EH (cell line): ENCODE measurements at regions not wholly inside any gene's neighbourhood (a gene's known extent, or its start where the extent isn't known, plus 50 kb on each side); places are given as distances from the start of the nearest gene placed in this dataset.
A peak's percentile ranks its signal among the peaks of the same experiment; 100 is the strongest.
"Not testable (repeated sequence)": the region's sequence is repeated elsewhere in the genome, so short reads cannot be mapped to it uniquely, and the experiment has no call there.

Experiments
- DNase-seq: peaks from one replicate; pipeline ENCODE4 v3.0.0-alpha.2; 2015; ENCODE audit warnings: low read depth

- DNase-seq = no peak
Observed at GRCh38 chr4:137468836-137469235, 63.5 kb downstream of the PCDH18 start.

- DNase-seq = no peak
Observed at GRCh38 chr4:137467537-137467936, 64.8 kb downstream of the PCDH18 start.

GRCh38 chr4:137463377-137464003 lies 68.8 kb downstream of the PCDH18 start:
- no peak for DNase-seq

- DNase-seq = no peak
Observed at GRCh38 chr4:137455647-137456321, 76.5 kb downstream of the PCDH18 start.

DNA sequence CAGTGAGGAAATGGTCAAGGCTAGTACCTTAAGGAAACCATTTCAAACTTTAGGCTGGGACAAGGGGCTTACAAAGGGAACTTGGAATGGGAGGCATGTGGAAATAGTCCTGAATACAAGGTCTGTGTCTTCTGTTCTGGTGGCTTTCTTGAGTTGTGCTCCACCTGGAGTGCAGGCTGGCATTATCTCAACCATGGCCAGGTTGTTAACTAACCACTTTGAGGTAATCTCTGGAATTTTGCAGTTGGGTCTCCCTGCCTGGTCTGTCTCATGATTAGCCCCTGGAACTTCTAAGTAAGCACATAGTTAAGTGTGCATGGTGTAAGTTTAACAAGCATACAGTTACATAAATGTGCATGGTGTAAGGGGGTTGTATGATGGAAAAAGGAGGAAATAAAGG lies 77.5 kb downstream of the PCDH18 start:
- no peak for DNase-seq

DNA sequence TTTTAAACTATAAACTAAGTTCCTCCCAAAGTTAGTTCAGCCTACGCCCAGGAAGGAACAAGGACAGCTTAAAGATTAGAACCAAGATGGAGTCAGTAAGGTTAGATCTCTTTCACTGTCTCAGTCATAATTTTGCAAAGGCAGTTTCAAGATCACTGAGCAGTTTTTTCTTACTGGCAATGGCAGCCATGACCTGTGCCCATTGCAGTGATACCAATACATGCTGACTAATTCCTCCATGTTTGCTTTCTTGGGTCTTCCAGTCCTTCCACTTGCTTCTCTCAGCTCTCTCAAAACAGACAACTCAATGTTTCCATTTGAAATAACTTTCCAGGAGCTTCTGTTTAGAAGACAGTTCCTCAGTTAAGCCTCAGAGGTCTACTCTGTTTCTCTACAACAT lies 79.5 kb downstream of the PCDH18 start:
- DNase-seq = no peak

- DNase-seq = no peak
Observed at GRCh38 chr4:137451172-137451825, 81.0 kb downstream of the PCDH18 start.

DNA sequence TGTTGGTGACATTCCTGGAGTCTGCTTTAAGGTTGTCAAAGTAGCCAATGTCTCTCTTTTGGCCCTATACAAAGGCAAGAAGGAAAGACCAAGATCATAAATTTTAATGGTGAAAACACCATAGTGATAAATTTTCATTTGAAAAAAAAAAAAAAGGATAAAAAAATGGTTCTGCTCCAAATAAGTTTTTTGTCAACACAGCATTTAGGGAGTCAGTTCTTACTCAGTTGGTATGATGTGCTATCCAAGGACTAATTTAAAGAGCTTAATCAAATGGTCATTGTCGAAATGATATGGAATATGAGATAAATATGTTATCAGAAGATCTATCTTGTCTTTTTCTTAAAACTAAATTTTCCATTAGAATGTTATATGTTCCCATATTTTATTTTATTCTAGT lies 83.9 kb downstream of the PCDH18 start:
- DNase-seq = no peak

GRCh38 chr4:137446071-137446470 lies 86.2 kb downstream of the PCDH18 start:
- no peak for DNase-seq

- DNase-seq = no peak
Observed at GRCh38 chr4:137443031-137443800, 89.1 kb downstream of the PCDH18 start.

DNA sequence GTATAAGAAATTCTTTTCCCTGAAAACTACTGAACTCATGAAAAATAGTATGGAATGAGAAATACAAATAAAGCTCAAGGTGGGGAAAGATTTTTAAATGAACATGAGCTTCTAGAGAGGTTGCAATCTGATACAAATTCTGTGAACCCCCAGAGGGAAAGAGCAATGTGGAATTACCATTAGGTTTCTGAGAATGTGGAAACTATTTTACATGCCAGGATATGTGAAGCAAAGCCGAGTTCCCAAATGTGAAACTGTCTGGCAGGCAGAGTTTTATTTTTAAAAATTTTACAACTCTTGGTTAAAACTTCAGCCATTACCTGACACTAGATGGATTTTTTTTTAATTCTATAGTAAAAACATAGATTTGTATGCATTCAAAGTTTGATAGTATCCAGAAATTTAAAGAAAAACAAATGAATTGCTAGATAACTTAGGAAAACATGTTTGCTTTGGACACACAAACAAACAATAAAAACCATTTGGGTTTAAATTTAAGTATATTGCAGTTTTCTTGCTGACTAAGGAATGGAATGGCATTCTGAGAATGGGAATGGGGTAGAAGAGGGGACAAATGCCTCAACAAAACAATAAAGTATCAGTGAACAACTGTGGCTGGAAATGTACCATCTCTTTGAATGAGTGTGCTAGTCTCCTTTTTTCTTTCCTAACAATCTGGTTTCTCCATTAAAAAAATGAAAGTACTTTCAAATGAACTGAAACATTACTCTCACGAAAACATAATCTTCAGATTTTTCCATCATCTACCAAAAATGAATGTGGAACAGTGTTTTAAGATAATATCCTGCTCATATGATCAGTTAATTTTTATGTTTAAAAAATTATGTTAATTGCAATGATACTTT lies 99.6 kb downstream of the PCDH18 start:
- DNase-seq = peak; percentile 9

DNA sequence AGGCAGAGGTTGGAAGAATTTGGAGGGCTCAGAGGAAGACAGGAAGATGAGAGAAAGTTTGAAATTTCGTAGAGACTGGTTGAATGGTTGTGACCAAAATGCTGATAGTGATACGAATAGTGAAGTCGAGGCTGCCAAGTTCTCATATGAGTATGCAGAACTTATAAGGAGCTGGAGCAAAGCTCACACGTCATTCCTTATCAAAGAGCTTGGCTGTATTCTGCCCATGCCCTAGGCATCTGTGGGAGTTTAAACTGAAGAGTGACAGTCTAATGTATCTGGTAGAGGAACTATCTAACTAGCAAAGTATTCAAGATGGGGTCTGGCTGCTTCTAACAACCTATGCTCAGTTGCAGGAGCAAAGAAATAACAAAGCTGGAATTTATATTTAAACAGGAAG lies 102.1 kb downstream of the PCDH18 start:
- DNase-seq = peak; percentile 22

DNA sequence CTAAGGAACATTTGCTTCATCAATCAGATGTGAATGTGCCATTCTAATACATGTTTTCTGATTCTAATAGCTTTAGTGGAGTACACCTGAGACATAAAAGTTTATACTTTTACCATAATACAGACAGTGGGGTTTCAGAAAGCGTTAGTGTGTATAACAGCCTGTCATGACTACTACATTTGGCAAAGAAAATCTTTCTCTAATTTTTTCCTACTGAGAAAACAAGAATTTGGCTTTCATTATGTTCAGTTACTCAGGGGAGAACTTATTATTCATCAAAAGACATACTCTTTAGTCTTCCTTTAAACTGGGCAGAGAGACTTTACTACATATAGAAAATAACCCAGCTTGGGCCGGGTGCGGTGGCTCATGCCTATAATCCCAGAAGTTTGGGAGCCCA lies 104.9 kb downstream of the PCDH18 start:
- DNase-seq = no peak

DNA sequence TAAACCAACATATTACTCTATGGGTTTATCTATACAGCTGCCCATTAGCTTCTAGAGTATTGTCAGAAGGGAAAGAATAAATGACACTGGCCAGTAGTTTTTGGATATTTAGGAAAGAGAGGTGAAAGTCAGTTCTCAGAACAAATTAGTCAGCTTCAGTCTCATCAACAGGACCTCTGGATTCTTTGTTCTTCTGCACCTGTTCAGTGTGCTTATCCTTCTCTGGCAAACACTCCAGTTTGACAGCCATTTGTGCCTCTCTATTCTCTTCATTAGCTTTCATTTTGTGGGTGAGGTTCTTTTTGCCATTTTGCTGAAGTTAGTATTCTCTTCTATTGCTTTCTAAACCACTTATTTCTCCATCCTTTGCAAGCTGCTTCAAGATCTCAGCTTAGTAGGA lies 107.0 kb downstream of the PCDH18 start:
- no peak for DNase-seq

- peak; percentile 51 for DNase-seq
Observed at GRCh38 chr4:137422666-137423065, 109.6 kb downstream of the PCDH18 start.

DNA sequence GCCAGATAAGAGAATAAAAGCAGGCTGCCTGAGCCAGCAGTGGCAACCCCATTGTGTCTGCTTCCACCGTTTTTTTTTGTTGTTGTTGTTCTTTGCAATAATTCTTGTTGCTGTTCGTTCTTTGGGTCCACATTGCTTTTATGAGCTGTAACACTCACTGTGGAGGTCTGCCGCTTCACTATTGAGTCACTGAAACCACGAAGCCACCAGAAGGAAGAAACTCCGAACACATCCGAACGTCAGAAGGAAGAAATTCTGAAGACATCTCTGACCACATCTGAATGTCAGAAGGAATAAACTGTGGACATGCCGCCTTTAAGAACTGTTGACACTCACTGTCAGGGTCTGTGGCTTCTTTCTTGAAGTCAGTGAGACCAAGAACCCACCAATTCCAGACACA lies 110.5 kb downstream of the PCDH18 start:
- DNase-seq = peak; percentile 66

DNA sequence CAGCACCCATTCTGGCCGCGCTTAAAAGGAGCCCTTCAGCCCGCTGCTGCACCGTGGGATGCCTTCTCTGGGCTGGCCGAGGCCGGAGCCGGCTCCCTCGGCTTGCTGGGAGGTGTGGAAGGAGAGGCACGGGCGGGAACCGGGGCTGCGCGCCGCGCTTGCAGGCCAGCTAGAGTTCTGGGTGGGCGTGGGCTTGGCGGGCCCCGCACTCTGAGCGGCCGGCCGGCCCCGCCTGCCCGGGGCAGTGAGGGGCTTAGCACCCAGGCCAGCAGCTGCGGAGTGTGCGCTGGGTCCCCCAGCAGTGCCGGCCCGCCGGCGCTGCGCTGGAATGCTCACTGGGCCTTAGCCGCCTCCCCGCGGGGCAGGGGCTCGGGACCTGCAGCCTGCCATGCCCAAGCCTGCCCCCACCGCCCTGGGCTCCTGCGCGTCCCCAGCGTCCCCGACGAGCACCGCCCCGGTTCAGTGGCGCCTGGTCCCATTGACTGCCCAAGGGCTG lies 111.3 kb downstream of the PCDH18 start:
- DNase-seq = no peak

DNA sequence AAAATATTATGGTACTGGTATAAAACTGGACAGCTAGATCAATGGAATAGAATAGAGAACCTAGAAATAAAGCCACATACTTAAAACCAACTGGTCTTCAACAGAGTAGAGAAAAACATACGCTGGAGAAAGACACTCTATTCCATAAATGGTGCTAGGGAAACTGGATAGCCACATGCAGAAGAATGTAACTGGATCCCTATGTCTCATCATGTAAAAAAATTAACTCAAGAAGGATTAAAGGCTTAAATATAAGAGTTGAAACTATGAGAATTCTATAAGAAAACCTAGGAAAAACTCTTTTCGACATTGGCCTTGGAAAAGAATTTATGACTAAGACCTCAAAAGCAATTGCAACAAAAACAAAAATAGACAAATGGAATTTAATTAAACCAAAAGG lies 114.6 kb downstream of the PCDH18 start:
- DNase-seq = peak; percentile 35

DNA sequence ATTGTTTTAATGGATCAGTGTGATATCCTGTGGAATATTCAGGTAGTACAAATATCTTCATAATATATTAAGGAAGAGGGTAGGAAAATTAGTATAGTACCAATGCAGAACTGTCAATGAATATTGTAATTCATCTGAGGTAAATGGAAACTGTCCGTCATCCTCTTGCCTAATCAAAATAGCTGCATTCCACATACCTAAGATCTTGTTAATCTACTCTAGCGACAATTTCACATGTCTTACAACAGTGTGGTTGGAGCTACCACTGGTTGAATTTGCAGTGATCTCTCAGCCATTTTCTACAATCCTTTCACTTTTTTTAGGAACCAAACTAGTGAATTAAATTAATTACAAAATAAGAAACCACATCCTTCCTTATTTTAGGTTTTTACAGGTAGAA lies 117.5 kb downstream of the PCDH18 start:
- no peak for DNase-seq

DNA sequence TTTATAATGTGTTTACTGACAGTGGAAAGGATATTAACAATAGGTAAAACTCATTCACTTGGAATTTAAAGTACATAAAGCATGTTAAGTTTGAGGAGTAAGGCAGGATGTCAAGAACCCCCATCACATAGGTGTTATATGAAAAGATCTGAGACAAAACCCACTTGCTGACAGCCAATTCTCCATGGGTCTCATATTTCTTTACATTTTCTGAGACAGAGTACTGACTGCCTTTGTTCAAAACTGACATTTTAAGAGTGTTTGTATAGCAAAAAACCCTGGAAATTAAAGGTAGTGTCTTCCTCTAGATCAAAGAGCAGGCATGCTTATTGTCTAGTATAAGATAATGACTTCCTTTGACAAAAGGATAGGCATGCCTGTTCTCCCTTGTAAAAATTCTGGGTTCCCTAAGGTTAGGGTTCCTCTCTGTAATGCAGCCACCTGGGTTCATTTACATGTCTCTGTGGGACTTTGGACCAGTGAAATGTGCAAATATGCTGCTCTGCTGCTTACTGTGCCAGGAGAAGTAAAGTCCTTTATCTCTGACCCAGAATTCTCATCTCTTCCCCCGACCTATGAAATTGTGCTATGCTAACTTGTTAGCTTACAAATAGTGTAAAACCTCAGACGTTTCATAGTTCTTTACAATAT lies 123.6 kb downstream of the PCDH18 start:
- DNase-seq = no peak

GRCh38 chr4:137405833-137406232 lies 126.5 kb downstream of the PCDH18 start:
- not testable (repeated sequence) for DNase-seq
